HG02884 (cell line): ENCODE measurements at regions not wholly inside any gene's neighbourhood (a gene's known extent, or its start where the extent isn't known, plus 50 kb on each side); places are given as distances from the start of the nearest gene placed in this dataset.

Source experiments
- ATAC-seq: cut with Tn5 transposase; IDR thresholded peaks from one replicate; pipeline ENCODE4 v1.9.1; 2021; ENCODE audit warnings: mild to moderate bottlenecking, moderate library complexity; ENCODE audit not compliant: unreplicated experiment

GRCh38 chr5:173796721-173797495 lies 91.2 kb upstream of the CPEB4 start:
- no peak for ATAC-seq

GRCh38 chr5:173798127-173798810 lies 89.9 kb upstream of the CPEB4 start:
- no peak for ATAC-seq

GRCh38 chr5:173800340-173800739 lies 87.8 kb upstream of the CPEB4 start:
- no peak for ATAC-seq

- ATAC-seq: no peak
These were observed 87.1 kb upstream of the CPEB4 start for GRCh38 chr5:173801006-173801405.

GRCh38 chr5:173802670-173803165 lies 85.4 kb upstream of the CPEB4 start:
- no peak for ATAC-seq

- ATAC-seq: no peak
These were observed 83.6 kb upstream of the CPEB4 start for GRCh38 chr5:173804579-173804978.

GRCh38 chr5:173806270-173807035 lies 81.7 kb upstream of the CPEB4 start:
- no peak for ATAC-seq

- no peak for ATAC-seq
These were observed 80.9 kb upstream of the CPEB4 start for GRCh38 chr5:173807181-173807655.

- ATAC-seq: no peak
These were observed 79.9 kb upstream of the CPEB4 start for GRCh38 chr5:173808079-173808808.

GRCh38 chr5:173809014-173809413 lies 79.1 kb upstream of the CPEB4 start:
- ATAC-seq: no peak

GRCh38 chr5:173812811-173813550 lies 75.2 kb upstream of the CPEB4 start:
- ATAC-seq: no peak

- no peak for ATAC-seq
These were observed 74.1 kb upstream of the CPEB4 start for GRCh38 chr5:173814053-173814452.

- ATAC-seq: no peak
These were observed 72.6 kb upstream of the CPEB4 start for GRCh38 chr5:173815571-173815970.

GRCh38 chr5:173816728-173817127 lies 71.4 kb upstream of the CPEB4 start:
- no peak for ATAC-seq

GRCh38 chr5:173817561-173817960 lies 70.6 kb upstream of the CPEB4 start:
- ATAC-seq: no peak

- ATAC-seq: no peak
These were observed 68.6 kb upstream of the CPEB4 start for GRCh38 chr5:173819521-173819920.

GRCh38 chr5:173823274-173823644 lies 64.9 kb upstream of the CPEB4 start:
- no peak for ATAC-seq

GRCh38 chr5:173823721-173824567 lies 64.2 kb upstream of the CPEB4 start:
- ATAC-seq: no peak

- no peak for ATAC-seq
These were observed 62.8 kb upstream of the CPEB4 start for GRCh38 chr5:173825215-173825865.
